NCI-H1417 treated with DMSO at 0.1 percent for 48 hours (cell line): ENCODE measurements at regions not wholly inside any gene's neighbourhood (a gene's known extent, or its start where the extent isn't known, plus 50 kb on each side); places are given as distances from the start of the nearest gene placed in this dataset.
"Not testable (repeated sequence)": the region's sequence is repeated elsewhere in the genome, so short reads cannot be mapped to it uniquely, and the experiment has no call there.

ENCODE experiments used
- DNase-seq: peaks from one replicate; lab custom pipeline; 2025; lab: John Stamatoyannopoulos, UW

- no peak for DNase-seq
Measured at GRCh38 chr1:90349510-90349909, 354.6 kb downstream of the ZNF326 start.

GRCh38 chr1:90348934-90349333 is 354.0 kb downstream of the ZNF326 start:
- no peak for DNase-seq

GRCh38 chr1:90348459-90348858 is 353.5 kb downstream of the ZNF326 start:
- DNase-seq = not testable (repeated sequence)

GRCh38 chr1:90347366-90347765 is 352.5 kb downstream of the ZNF326 start:
- DNase-seq = no peak

GRCh38 chr1:90346757-90347156 is 351.8 kb downstream of the ZNF326 start:
- no peak for DNase-seq

DNA sequence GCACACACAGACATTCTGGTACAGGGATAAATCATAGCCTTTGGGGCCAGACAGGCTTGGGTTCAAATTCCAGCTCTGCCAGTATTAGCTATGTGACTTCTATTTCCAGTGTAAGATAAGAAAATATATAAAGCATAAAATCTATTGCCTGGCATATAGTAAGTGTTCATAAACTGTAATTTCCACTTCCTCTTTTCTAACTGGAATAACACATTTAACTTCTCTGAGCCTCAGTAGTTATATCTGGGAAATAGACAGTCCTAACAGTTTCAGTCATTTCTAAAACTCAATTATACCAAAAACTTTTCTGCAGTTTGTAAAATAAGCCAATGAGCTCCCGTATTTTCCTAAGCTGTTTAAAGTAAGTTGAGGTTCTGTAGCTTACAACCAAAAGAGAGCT is 351.4 kb downstream of the ZNF326 start:
- no peak for DNase-seq

DNA sequence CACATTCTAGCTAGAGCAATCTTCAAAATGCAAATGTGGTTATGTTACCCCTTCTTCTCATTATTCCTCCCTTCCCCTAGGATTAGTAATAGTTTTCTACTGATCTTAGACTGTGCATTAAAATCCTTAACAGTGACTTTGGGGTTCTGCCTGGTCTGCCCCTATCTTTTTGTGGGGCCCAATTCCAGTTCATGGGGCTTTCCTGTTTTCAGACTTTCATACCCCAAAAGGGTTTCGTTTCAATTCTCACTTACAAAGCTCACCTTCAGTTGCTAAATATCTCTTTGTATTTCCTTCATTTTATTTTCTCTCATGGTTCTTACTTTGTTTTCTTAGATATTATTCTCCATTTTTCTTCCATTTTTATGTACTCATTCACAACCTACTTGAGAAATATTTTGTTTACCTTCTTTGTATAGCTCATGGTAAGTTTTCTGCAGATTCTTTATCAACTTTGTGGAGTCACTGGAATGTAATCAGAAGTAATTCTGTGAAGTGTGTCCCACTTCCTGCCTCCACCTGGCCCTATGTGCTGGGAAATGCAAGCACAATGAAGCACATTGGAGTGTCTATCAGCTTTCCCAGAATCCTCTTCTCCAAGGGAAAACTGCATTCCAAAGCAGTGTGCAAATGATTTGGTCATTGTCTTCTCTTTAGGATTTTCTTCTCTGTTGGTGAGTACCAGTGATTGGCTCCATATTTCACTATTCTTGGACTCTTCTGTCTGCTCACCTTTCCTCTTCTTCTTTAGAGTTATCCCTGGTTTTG is 350.2 kb downstream of the ZNF326 start:
- DNase-seq = no peak

- no peak for DNase-seq
Measured at GRCh38 chr1:90341516-90341915, 346.6 kb downstream of the ZNF326 start.

DNA sequence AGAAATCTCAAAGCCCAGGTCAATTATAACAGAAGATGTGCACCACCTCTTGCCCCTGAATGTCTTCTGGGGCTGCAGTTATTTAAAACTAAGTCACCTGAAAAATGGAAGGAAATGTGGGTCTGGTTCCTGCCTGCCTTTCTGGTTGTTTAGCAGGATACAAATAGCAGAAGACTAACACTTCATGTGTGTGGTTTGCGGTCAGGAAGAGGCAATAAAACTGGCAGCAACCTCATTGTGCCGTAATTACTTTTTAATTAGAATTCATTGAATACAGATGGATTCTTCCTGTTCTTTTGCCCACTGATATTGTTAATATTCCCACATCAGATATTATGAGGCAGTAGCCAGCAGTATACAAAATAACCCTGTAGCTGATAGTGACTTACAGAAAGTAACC is 345.7 kb downstream of the ZNF326 start:
- no peak for DNase-seq

DNA sequence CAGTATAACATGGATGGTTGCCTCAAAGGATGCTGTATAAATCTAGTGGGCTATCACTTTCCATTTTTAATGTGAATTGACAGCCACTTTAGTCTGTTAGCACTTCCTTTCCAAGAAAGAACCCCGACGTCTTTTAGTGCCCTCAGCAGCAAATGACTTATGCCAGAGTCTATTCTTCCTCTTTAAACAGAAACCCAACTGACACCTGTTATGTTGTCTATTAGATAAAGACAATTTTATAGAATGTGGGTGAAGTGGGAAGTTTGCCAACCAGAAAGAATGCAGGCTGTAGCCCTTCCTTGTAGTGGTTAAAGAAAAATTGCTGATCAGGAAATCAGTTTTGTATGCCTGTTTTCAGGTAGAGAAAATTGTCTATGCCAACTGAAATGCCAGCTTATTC is 344.9 kb downstream of the ZNF326 start:
- no peak for DNase-seq

- DNase-seq = no peak
Measured at GRCh38 chr1:90336552-90337324, 341.8 kb downstream of the ZNF326 start.

DNA sequence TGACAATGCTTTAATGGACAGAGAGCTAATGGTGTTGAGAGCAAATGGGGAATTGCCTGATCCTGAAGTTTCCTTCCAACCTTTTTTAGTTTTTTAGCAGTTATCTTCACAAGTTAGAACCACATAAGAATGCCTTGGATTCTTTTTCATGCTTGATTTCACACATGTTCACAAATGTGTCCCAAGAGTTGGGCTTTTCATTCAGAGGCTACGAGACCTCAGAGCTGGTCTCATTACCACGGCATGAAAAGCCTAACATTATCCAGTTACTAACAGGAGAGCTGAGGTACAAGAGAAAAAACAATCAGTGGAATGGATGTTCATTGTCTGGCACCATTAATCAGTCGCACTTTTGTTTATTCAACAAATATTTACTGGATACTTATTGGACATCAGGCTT is 340.6 kb downstream of the ZNF326 start:
- DNase-seq = no peak

- DNase-seq = no peak
Measured at GRCh38 chr1:90334137-90334536, 339.2 kb downstream of the ZNF326 start.

GRCh38 chr1:90325168-90325567 is 330.3 kb downstream of the ZNF326 start:
- DNase-seq = no peak

- no peak for DNase-seq
Measured at GRCh38 chr1:90322186-90322585, 327.3 kb downstream of the ZNF326 start.

- DNase-seq = no peak
Measured at GRCh38 chr1:90319918-90320317, 325.0 kb downstream of the ZNF326 start.

GRCh38 chr1:90318431-90318830 is 323.5 kb downstream of the ZNF326 start:
- no peak for DNase-seq

- no peak for DNase-seq
Measured at GRCh38 chr1:90317628-90318027, 322.7 kb downstream of the ZNF326 start.

DNA sequence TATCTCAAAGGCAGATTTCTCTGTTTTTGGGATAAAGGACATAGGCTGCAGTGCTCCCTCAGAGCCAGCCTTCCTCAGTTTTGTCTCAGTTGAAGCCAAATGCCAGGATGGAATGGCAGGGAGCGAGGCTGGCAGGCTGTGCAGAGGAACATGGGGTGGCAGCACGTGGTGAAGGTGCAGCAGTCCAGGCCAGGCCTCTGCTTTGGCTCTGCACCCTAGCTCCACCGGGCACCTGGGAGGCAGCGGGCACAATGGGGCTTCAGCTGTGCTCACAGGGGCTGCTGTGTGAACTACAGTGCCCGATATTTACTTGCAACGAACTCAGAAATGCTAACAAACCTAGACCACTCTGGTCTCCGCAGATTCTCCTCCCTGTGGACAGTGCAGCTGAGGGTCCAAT is 319.6 kb downstream of the ZNF326 start:
- no peak for DNase-seq

DNA sequence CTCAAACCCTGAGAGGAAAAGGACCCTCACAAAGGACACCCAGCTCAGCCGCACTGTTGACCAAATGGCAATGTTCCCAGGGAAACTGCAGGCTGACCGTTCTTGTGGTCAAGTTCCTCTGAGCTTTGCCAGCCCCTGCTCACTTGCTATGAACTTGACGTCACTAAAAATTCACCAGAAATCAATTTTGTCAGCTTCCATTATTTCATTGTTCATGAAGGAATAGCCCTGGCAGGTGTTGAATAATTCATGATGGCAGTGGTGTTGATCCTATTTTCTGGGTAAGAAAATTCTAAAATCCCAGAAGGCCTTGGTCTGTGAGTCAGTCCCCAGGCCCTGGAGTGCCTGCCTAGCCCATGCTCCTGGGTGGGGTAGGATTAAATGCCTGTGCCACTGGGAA is 318.9 kb downstream of the ZNF326 start:
- DNase-seq = no peak

- DNase-seq = no peak
Measured at GRCh38 chr1:90309806-90310205, 314.9 kb downstream of the ZNF326 start.

DNA sequence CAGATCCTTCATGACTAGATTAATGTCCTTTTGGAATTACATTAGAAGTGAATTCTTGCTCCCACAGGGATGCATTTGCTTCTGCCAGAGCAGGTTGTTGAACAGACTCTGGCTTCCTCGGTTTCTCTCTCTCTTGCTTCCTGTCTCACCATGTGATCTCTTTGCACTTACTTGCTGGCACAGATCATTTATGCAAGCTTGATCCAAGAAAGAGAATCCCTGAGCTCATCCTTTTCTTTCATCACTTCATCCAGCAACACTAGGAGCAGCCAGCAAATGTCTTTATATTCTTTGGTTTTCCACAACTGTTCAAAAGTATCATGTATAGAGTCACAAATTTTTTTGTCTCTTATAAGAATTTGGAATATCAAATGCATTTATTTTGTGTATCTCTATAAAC is 313.5 kb downstream of the ZNF326 start:
- DNase-seq = no peak

GRCh38 chr1:90305577-90305976 is 310.7 kb downstream of the ZNF326 start:
- no peak for DNase-seq

DNA sequence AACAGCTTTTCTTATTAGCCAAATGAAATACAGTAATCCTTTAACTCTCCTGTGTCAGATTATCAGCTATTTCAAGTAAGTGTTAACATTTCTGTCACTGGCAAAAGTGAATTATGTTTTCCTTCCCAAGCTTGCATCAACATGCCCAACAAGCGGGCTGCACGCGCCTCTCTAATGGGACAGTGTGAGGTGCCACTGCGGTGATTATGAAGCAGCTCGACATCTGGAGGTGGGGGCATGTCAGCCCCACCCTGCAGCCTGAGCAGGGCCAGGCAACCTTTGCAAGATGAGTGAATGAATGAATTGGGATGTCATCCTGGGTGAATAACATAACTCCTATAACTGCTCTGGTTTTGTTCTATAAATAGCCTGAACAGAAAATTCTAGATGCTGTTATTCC is 301.4 kb downstream of the ZNF326 start:
- no peak for DNase-seq
